ENCODE measurements at regions not wholly inside any gene's neighbourhood (a gene's known extent, or its start where the extent isn't known, plus 50 kb on each side); places are given as distances from the start of the nearest gene placed in this dataset.

DNA sequence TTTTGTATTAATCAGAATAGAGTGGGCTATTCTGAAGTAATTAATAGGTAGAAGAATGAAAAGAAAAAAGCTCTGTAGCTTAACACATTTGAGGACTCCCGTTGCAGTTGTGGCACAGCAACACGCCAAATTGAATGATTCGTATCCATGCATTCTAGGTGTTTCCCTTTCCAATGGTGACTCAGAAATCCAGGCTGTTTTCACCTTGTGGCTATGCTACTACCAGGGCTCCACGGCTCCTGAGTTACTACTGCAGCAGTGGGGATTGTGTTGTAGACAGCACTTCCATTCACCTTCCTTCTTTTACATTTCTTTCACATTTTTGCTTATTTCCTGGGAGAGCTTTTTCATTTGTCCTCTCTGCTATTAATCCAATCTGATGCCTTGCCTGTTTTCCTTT, 1616.4 kb downstream of the CDH8 start:
- no peaks in the 10 kb centered on the region for H3K4me1 Mint-ChIP-seq
- no peaks in the 10 kb centered on the region for H3K27me3 Mint-ChIP-seq (ENCODE audit: low read depth)
- H3K9me3 Mint-ChIP-seq: no peaks in the 10 kb centered on the region
- no peaks in the 10 kb centered on the region for H3K36me3 Mint-ChIP-seq (ENCODE audit: low read depth)
- TF ChIP-seq, protein P1, sequence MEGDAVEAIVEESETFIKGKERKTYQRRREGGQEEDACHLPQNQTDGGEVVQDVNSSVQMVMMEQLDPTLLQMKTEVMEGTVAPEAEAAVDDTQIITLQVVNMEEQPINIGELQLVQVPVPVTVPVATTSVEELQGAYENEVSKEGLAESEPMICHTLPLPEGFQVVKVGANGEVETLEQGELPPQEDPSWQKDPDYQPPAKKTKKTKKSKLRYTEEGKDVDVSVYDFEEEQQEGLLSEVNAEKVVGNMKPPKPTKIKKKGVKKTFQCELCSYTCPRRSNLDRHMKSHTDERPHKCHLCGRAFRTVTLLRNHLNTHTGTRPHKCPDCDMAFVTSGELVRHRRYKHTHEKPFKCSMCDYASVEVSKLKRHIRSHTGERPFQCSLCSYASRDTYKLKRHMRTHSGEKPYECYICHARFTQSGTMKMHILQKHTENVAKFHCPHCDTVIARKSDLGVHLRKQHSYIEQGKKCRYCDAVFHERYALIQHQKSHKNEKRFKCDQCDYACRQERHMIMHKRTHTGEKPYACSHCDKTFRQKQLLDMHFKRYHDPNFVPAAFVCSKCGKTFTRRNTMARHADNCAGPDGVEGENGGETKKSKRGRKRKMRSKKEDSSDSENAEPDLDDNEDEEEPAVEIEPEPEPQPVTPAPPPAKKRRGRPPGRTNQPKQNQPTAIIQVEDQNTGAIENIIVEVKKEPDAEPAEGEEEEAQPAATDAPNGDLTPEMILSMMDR (IDR thresholded peaks at IDR 0.05; ENCODE audit: unreplicated experiment in 3 of 3): no peak
- H3K27ac Mint-ChIP-seq: no peak overlapping the region
- H3K4me3 Mint-ChIP-seq: no peak overlapping the region

DNA sequence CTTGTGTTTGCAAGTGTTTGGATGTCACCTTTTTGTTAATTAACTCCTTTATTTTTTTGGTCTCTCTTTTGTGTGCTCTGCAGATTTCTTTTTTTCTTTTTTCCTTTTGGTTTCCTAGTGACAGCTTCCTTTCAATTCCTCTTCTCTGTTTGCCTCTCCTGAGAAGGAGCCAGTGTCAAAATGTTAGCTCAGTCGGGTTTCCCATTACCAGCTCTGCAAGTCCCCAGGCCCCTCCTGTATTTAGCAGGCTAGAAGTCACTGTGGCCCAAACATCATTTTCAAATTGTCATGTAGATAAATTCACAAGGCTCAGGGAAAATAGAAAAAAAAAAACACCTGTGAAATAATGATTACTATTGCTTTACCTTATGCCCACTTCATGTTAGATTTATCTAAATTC, 1621.6 kb downstream of the CDH8 start:
- no peaks in the 10 kb centered on the region for H3K36me3 Mint-ChIP-seq (ENCODE audit: low read depth)
- H3K4me3 Mint-ChIP-seq: no peak overlapping the region
- no peaks in the 10 kb centered on the region for H3K27me3 Mint-ChIP-seq (ENCODE audit: low read depth)
- no peaks in the 10 kb centered on the region for H3K4me1 Mint-ChIP-seq
- no peak overlapping the region for H3K27ac Mint-ChIP-seq
- TF ChIP-seq, protein P1 (IDR thresholded peaks at IDR 0.05; ENCODE audit: unreplicated experiment in 3 of 3): no peak
- no peaks in the 10 kb centered on the region for H3K9me3 Mint-ChIP-seq

DNA sequence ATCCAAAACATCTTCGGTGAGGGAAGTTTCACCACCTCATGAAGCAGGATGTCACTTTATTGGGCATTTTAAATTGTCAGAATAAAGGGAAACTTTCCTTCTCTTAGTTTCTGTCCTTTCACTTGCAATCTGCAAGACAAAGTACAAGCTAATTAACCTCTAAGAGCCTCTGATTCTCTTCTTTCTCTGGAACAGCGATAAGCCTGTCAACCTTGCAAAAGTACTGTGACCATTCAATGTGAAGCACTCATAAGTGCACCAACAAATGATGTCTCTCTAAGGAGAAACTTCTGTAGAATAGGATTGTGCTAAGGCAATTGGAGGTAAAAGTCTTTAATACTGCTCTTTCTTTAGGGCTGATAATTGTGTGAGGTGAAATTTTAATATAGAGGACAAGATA, 1622.3 kb downstream of the CDH8 start:
- TF ChIP-seq, protein P1 (IDR thresholded peaks at IDR 0.05; ENCODE audit: unreplicated experiment in 3 of 3): no peak
- Mint-ChIP-seq H3K4me3 (no peak overlapping the region), H3K36me3 (ENCODE audit: low read depth) (no peaks in the 10 kb centered on the region), H3K27ac (no peak overlapping the region), H3K4me1 (no peaks in the 10 kb centered on the region), H3K9me3 (no peaks in the 10 kb centered on the region), H3K27me3 (ENCODE audit: low read depth) (no peaks in the 10 kb centered on the region)

GRCh38 chr16:60407606-60408005, 1628.6 kb downstream of the CDH8 start:
- TF ChIP-seq, protein P1 (IDR thresholded peaks at IDR 0.05; ENCODE audit: unreplicated experiment in 3 of 3): no peak
- H3K4me1 Mint-ChIP-seq: peaks cover 22% of the 10 kb centered on the region
- H3K27me3 Mint-ChIP-seq (ENCODE audit: low read depth): no peaks in the 10 kb centered on the region
- no peaks in the 10 kb centered on the region for H3K36me3 Mint-ChIP-seq (ENCODE audit: low read depth)
- no peak overlapping the region for H3K4me3 Mint-ChIP-seq
- H3K27ac Mint-ChIP-seq: no peak overlapping the region
- H3K9me3 Mint-ChIP-seq: no peaks in the 10 kb centered on the region

- Mint-ChIP-seq H3K4me3 (no peak overlapping the region), H3K9me3 (no peaks in the 10 kb centered on the region), H3K36me3 (ENCODE audit: low read depth) (no peaks in the 10 kb centered on the region), H3K27ac (no peak overlapping the region), H3K27me3 (ENCODE audit: low read depth) (no peaks in the 10 kb centered on the region), H3K4me1 (peaks cover 22% of the 10 kb centered on the region)
- TF ChIP-seq, protein P1 (IDR thresholded peaks at IDR 0.05; ENCODE audit: unreplicated experiment in 3 of 3): no peak
Measured at GRCh38 chr16:60407034-60407433, 1629.2 kb downstream of the CDH8 start.

DNA sequence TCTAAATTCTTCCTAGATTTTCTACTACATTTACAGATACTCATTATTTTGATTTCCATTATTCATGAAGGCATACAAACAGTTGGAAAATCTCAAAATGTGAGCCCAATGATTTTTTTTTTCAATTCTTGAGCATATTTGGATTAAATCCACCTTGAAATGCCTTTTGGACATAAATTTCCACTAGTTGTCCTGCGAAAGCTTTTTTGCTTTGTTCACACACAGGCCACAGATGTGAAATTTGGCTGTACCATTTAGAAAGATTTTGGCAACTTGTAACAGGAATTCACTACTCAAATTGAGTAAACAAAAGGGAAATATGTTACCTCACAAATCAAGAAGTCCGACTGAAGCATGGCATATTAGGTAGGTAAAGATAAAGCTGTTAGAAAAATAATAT, 1631.0 kb downstream of the CDH8 start:
- peaks cover 22% of the 10 kb centered on the region for H3K4me1 Mint-ChIP-seq
- H3K9me3 Mint-ChIP-seq: no peaks in the 10 kb centered on the region
- no peak overlapping the region for H3K4me3 Mint-ChIP-seq
- TF ChIP-seq, protein P1 (IDR thresholded peaks at IDR 0.05; ENCODE audit: unreplicated experiment in 3 of 3): no peak
- H3K36me3 Mint-ChIP-seq (ENCODE audit: low read depth): no peaks in the 10 kb centered on the region
- H3K27me3 Mint-ChIP-seq (ENCODE audit: low read depth): no peaks in the 10 kb centered on the region
- peak overlapping the region in 1 of 3 experiments; percentile 17 for H3K27ac Mint-ChIP-seq

Measured in nephron (organoid).